HG03159 (cell line): ENCODE measurements at regions not wholly inside any gene's neighbourhood (a gene's known extent, or its start where the extent isn't known, plus 50 kb on each side); places are given as distances from the start of the nearest gene placed in this dataset.
"Not testable (repeated sequence)": the region's sequence is repeated elsewhere in the genome, so short reads cannot be mapped to it uniquely, and the experiment has no call there.

Experiments
- ATAC-seq: cut with Tn5 transposase; IDR thresholded peaks from one replicate; pipeline ENCODE4 v1.9.1; 2021; ENCODE audit warnings: mild to moderate bottlenecking, moderate library complexity; ENCODE audit not compliant: unreplicated experiment

DNA sequence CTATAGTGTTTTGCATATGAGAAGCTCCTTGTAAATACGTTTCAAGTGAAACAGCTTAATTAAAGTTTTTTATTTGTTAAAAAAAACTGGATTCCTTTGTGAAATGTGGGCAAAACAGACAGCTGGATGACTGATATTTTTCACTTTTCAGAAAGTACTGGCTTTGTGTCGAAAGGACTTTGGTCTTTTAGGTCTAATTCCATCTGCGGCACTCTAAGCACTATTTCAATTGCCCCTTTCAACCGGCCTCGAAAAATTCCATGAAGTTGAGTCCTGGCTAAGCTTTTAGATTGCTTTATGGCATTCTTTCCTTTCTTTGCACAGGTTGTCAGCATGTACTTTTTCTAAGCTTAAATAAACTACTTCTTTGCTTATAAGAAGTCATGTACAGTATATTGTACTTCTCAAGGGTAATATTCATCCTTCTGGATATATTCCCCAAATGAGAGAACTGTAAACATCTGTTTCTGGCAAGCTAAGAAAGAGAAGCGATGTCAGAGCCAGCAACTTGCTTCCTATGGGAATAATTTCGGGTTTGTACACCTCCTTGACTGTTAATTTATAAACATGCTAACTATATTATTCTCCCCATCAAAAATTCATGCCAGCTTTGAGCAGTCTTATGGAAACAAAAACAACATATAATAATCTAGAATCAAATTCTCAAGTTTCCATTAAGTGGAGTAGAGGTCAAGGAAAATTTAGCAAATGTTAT is 611.3 kb downstream of the ETNK1 start:
- no peak for ATAC-seq

DNA sequence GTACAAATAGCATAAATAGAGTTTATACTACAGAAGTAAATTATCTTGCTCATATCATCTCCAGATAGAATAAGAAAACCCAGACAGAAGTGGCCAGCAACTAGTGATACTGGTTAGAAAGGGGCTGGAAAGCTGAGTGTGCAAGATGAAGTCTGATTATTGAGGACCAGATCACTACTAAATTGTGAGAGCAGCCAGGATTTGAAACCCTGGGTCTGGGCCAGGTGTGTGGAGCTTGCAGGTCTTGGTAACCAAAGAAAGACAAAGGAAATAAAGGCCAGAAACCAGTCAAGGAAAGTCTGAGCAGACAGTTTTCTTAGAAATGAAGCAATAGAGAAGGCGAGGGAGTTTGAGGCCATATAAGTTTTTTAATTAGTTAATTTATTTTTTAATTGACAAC is 611.8 kb downstream of the ETNK1 start:
- no peak for ATAC-seq

DNA sequence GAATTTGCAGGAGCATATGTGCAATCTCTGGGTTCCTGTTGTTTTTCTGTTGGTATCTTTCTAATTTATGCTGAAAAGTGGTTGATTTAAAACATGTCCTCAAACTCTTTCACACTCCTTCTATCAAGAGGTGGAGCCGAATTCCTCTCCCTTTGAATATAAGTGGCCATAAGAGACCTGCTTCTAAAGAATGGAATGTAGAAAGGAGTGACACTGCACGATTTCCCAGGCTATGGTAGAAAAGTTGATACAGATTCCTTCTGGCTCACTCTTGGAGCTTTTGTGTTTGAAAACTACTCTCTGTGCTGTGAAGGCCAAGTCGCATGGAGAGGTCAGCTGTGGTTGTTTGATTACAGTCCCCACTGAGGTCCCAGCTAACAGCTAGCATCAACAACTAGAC is 613.2 kb downstream of the ETNK1 start:
- no peak for ATAC-seq

DNA sequence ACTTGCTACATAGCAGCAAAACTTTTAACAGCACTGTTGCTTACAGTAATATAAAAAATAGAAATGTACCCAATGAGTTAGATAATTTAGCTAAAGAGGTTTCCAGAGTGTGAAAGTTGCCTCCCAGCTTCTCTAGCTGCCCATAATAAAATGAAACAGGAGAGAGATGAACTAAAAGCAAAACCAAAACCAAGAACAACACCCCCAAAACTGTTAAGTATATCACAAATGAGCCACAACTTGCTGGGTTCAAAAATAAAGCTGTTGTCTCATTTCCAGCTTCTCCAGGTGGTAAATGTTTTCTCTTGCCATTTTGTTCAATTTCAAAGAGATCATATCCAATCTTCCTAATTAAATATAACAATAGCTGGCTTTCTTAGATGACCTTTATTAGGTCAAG is 614.0 kb downstream of the ETNK1 start:
- no peak for ATAC-seq

DNA sequence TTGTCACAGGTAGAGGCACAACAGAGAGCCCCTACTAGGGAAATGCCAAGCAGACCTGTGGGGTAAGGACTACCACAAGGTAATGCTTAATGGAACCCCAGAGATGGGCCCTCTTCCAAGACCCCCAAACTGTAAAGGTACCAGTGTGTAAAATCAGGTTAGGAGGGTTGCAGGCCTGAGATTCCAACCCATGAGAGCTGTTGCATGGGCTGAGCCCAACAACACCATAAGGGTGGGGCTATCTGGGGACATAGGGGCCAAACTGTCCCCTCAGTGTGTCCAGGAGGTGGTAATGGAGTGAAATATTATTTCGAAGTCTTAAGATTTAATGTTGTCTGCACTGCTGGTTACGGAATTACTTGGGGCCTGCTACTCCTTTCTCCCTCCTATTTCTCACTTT is 620.2 kb downstream of the ETNK1 start:
- no peak for ATAC-seq

DNA sequence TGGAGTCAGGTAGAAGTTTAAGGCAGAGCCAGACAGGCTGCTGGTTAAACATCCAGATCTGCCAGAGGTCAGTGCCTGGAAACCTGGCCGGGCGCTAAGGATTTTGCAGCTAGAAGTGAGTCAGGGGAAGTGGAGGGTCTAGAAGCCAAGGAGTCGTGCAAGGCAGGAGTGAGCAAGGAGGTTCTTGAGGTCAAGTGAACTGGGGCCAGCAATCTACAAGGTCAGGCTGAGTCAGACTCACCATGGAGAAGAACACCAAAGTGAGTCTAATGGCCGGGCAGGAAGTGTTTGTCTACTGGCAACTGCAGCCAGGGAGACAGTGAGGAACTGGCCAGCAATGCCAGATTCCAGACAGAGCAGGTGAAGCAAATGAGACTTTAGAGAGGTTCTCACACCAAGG is 628.2 kb downstream of the ETNK1 start:
- no peak for ATAC-seq

DNA sequence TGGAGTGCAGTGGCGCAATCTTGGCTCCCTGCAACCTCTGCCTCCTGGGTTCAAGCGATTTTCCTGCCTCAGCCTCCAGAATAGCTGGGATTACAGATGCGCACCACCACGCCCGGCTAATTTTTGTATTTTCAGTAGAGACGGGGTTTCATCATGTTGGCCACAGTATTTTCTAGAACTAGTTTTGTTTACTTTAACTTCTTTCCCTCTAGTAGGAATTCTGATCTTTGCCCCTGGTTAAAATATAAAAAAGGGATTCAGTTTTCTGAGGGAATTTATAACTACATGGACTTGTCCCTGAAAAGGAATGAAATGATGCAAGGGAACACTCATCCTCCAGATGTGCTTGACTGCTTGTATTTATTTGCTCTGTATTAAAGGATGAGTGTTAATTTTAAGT is 628.9 kb downstream of the ETNK1 start:
- not testable (repeated sequence) for ATAC-seq

DNA sequence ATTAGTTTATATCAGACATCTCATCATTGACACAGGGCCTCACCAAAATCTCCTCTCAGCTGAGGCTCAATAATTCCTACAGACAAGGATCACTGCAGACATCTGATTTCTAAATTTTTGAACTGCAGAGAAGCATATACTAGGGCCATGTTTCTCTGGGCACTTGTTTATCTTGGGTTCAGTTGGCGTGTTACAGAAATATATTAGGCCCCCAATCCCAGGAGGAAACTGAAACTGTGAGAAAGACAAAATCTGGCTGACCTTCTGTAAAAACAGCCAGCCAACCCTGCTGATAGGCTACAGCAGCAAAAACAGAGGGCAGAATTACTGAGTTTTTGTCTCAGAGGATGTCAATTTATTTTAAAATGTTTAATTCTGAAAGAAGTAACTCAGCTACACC is 634.6 kb downstream of the ETNK1 start:
- ATAC-seq, result no peak

DNA sequence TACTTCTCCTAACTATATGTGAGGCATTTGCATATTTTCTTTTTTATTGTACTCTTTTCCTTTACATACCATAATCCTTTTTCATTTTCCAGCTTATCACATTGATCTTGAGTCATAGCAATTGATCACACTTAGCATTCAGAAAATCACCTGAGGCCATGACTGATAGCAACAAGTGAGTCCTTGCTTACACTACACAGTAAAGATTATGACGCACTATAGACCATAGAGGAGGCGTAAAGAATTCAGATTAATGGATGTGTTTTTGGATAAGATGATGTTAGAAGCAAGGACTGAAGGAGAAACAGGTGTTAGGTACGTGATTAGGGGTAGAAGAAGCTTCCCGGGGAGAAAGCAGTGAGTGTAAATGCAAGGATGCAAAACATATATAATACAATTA is 637.7 kb downstream of the ETNK1 start:
- ATAC-seq, result no peak

DNA sequence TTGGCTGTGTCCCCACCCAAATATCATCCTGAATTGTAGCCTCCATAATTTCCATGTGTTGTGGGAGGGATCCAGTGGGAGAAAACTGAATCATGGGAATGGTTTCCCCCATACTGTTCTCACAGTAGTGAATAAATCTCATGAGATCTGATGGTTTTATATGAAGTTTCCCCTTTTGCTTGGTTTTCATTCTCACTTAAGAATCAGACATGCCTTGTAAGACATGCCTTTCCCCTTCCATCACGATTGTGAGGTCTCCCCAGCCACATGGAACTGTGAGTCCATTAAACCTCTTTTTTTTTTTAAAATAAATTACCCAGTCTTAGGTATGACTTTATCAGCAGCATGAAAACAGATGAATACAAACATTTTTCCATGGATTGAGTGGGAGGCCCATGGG is 652.9 kb downstream of the ETNK1 start:
- ATAC-seq, result no peak

DNA sequence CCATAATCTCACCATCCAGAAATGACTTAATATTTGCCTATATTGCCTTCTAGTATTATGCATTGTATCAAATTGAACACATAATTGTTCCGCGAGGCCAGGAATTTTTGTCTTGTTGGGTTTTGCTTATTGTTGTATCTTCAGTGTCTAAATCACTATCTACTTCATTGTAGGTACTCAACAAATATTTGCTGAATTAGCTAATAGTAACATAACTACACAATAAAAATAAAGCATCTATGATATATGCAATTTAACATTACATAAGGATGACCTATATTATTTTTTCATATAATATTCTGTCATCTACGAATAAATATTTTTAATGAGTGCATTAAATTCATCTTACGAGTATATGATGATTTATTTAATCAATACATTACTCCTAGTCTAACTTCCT is 656.3 kb downstream of the ETNK1 start:
- no peak for ATAC-seq

DNA sequence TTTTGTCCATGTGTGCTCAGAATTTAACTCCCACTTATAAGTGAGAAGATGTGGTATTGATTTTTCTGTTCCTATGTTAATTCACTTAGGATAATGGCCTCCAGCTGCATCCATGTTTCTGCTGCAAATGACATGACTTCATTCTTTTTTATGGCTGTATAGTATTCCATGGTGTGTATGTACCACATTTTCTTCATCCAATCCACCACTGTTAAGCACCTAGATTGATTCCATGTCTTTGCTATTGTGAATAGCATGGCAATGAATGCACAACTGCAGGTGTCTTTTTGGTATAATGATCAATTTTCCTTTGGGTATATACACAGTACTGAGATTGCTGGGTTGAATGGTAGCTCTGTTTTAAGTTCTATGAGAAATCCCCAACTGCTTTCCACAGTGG is 657.7 kb downstream of the ETNK1 start:
- ATAC-seq, result no peak

DNA sequence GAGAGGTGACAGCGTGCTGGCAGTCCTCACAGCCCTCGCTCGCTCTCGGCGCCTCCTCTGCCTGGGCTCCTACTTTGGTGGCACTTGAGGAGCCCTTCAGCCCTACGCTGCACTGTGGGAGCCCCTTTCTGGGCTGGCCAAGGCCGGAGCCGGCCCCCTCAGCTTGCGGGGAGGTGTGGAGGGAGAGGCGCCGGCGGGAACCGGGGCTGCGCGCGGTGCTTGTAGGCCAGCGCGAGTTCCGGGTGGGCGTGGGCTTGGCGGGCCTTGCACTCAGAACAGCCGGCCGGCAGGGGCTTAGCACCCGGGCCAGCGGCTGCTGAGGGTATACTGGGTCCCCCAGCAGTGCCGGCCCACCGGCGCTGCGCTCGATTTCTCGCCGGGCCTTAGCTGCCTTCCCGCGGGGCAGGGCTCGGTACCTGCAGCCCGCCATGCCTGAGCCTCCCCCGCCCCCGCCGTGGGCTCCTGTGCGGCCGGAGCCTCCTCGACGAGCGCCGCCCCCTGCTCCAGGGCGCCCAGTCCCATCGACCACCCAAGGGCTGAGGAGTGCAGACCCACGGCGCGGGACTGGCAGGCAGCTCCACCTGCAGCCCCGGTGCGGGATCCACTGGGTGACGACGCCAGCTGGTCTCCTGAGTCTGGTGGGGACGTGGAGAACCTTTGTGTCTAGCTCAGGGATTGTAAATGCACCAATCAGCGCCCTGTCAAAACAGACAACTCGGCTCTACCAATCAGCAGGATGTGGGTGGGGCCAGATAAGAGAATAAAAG is 661.0 kb downstream of the ETNK1 start:
- not testable (repeated sequence) for ATAC-seq

DNA sequence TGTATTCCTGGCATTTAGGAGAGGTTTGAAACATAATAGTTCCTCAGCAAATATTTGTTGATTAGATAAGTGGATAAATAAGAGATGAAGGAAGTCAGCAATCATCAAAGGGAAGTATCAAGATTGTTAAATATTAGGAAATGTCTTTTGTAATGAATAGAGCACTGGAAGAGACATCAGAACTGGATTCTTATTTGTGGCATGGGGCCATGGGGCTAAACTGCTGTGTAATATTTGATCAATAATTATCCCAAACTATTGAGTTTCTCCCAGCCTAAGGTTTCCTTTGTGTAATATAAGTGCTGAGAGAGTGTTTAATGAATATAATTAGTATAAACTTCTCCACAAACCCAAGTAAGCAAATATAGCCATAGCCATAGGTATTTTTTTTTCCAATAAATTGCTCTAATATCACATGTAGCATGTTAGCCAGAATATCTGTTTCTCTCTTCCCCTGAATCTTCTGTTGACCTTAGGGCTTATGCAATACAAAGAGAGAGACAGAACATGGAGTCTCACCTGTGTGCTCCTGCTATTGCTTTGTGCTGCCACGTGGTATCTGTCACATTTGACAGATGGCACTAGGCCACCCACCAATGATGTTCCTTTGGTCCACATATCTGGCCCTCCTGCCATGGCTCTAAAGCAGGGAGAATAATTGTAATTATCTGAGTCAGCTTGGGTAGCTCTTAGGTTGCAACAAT is 658.7 kb downstream of the SOX5 start:
- ATAC-seq, result no peak

DNA sequence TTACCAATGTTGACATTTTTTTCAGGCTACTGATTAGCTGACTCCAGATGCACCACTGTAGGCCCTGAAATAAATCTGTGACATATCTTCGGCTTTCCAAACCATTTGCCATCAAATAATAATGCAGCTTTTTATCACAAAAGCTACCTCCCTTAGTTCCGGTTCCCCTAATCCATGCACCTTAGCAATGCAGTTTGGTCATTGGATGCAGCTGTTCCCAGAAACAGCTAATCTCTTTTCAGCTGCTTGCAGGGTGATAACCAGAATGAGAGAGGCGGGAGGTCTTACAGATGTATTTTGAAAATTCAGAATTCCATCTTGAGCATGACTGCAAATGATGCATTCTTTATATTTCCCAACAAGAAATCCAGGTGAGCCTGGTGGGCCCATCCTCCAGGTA is 646.2 kb downstream of the SOX5 start:
- no peak for ATAC-seq

DNA sequence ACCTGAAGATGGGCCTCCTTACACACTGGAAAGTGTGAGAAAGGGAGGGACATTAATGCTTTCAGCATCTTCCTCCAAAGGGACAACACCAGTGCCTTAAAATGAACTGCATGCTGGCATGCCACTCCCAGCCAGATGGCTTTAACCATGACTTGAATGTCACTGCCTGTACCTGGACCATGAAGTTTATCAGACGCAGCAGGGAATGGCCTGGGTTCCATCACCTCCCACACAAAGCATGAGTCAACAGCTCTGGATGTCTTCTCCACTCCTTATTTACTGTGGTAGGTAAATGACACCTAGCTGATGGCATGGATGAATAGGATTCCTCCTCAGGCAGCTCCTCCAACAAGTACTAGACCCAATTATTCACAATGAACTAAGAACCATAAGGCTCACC is 645.6 kb downstream of the SOX5 start:
- ATAC-seq, result no peak

DNA sequence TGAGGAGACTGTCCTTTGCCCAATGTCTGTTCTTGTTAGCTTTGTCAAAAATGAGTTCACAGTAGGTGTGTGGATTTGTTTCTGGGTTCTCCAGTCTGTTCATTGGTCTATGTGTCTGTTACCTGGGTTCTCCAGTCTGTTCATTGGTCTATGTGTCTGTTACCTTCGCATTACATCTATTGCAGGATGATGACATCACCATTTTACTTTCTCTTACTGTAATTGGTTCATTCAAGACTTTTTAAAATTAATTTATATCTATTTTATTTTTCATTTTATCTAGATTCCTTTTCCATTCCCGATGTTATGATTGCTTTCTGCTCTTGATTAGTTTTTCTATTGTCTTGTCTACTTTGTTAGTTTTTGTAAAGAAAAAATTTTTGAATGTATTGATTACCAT is 615.5 kb downstream of the SOX5 start:
- ATAC-seq, result no peak

DNA sequence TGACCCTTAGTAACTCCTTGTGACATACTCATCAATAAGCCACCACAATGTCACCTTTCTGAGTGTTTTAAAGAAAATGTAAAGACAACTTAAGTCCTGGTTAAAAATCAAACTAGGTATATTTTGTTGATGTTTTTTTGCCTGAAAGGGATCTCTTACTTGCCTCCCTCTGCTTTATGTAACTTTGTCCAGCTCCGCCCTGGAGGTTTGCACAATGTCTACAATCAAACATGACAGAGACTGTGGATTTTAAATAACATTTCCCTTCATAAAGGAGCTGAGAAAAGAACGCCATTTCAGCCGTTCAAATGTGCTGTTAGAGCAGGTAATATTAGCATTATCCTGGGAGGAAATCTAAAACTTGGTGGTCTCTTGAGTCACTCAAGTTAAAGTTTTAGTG is 613.9 kb downstream of the SOX5 start:
- ATAC-seq, result no peak

DNA sequence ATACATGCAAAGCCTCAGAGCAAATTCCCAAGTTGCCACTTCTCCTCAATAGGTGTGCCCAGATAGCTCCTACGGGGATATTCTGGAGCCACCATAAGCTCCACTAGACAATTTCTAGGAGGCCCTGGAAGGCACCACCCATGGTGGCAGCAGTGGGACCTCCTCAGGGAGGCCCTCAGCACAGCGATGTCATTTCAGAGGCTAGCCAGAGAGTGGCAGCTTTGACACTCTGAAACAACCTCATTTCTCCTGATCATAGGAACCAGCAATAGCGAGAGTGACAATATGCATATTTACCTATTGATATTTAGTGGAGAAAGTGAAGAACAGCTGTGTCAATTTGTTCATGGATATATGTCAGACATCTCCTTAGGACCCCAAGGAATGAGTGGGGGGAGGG is 612.3 kb downstream of the SOX5 start:
- ATAC-seq, result no peak

DNA sequence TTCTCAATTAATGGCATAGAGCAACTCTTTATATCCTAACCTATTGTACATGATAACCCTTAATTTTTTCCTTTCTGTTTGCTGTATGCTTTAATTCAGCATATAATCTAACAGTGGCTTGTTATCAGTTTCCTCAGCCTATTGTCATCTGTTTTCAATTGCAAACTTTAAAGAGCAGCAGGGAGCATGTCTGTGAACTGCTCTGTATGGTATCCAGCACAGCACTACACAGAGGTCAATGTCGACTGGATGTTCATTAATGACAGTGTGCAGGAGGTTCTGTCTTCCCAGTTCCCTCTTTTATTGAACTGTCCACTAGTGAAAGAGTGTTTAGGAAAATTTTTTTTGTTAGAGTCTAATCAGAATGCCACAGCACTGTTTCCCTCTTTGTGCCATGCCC is 609.1 kb downstream of the SOX5 start:
- ATAC-seq, result no peak

DNA sequence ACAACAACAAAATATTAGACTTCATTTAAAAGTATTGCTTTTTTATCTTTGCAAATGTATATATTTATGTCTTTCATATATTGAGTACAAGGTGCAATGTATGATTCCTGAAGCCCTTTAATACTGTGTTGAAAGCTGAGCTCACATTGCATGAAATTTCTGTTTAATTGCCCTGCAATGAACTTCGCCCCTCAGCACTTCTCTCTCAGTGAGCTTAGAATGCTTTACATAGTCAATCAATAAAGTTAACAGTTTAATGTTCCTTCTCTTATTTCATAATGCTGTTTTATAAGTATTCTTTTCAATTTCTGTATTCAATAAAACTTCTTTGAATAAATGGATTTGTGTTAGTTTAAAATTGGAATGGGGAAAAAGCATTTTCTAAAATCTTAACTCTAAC is 607.1 kb downstream of the SOX5 start:
- no peak for ATAC-seq

DNA sequence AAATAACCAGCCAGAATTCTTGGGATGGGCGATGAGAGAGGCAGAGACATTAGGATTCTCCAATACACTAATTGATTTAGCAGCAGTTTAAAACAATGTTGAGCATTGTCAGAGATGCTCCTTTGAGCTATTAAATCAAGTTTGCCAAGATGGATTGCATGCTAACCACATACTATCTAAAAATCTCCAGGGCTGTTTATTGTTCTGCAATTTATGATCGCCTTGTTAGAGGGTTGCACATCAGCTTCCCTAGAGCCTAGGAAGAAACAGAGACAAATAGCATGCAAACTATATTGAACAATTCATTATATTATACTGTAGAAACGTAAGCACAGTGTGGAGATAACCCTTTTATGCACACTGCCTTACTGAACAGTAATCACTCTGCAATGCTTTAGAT is 599.9 kb downstream of the SOX5 start:
- no peak for ATAC-seq
